K562 (cell line): ENCODE measurements at regions not wholly inside any gene's neighbourhood (a gene's known extent, or its start where the extent isn't known, plus 50 kb on each side); places are given as distances from the start of the nearest gene placed in this dataset.

Experiments used
- ATAC-seq: fragments of 200-7000 bp; cut with Tn5 transposase; 3 replicates; pipeline ENCODE4 v1.9.1; 2020; ENCODE audit warnings: moderate library complexity
- BruUV-seq: library from RNA; stranded (reverse); fragments of 400-500 nt; replicated peaks from 2 replicates; lab custom pipeline; 2021; lab: Mats Ljungman, UMichigan
- CTCF ChIA-PET: fragments of 300-600 bp; formaldehyde crosslinking; extraction: SDS; loops from one replicate; lab custom pipeline; 2021; ENCODE audit warnings: low intra/inter-chr PET ratio; lab: Yijun Ruan, JAX
- POLR2A ChIA-PET: fragments of 300-600, 350-650 bp; sonication (Branson Sonifier 250); formaldehyde crosslinking; extraction: SDS; loops from one replicate; lab custom pipeline; 2021; ENCODE audit warnings: antibody characterized with exemption, inconsistent platforms; lab: Yijun Ruan, JAX
- DNase-seq, 4 experiments: peaks; one replicate each; pipeline versions ENCODE4 v3.0.0 to v3.0.0-alpha.2; 2011 to 2018; ENCODE audit warnings: low spot score in 3 of 4, mixed read lengths in 3 of 4; ENCODE audit errors: extremely low read depth in 1 of 4
- FAIRE-seq: peaks from 2 replicates; lab custom pipeline; 2011; peaks lifted over from hg19 to GRCh38; lab: Jason Lieb, UNC
- H2AFZ ChIP-seq: 2 replicates; pipeline ENCODE4 v1.6.0; 2011; ENCODE audit warnings: low read depth, low read length, control low read depth, inconsistent platforms
- H3K27ac ChIP-seq: fragments of 200-600 bp; 3 replicates; pipeline ENCODE4 v1.8.0; 2011; ENCODE audit warnings: low read depth, mild to moderate bottlenecking, control low read depth, inconsistent platforms, low read length, moderate library complexity, mixed read lengths; ENCODE audit errors: extremely low read depth
- H3K27me3 ChIP-seq, 2 experiments: fragments of 300-600 bp in 1 of 2; 2 replicates in 1 of 2; 3 replicates in 1 of 2; pipeline versions ENCODE4 v1.6.0 to v1.8.0; 2011; ENCODE audit warnings: inconsistent platforms in 2 of 2, low read length in 2 of 2, mild to moderate bottlenecking in 1 of 2, mixed read lengths in 1 of 2, moderate library complexity in 1 of 2; ENCODE audit not compliant: control insufficient read depth in 2 of 2, insufficient read depth in 2 of 2
- H3K36me3 ChIP-seq: fragments of 300-600 bp; 3 replicates; pipeline ENCODE4 v1.8.0; 2011; ENCODE audit warnings: mild to moderate bottlenecking, low read length, inconsistent platforms; ENCODE audit not compliant: control insufficient read depth, insufficient read depth
- H3K4me1 ChIP-seq, 2 experiments: fragments of 200-600 bp in 1 of 2; replicated peaks in 1 of 2; 2 replicates in 1 of 2; 3 replicates in 1 of 2; pipeline versions ENCODE4 v1.5.1 to v1.8.0; 2011; ENCODE audit warnings: inconsistent platforms in 2 of 2, low read length in 2 of 2, mild to moderate bottlenecking in 1 of 2, mixed read lengths in 1 of 2, moderate library complexity in 1 of 2; ENCODE audit not compliant: control insufficient read depth in 2 of 2, insufficient read depth in 2 of 2
- H3K4me2 ChIP-seq: 2 replicates; pipeline ENCODE4 v1.6.1; 2011; ENCODE audit warnings: low read length, control low read depth, inconsistent platforms, mixed read lengths; ENCODE audit not compliant: insufficient read depth
- H3K4me3 ChIP-seq: fragments of 200-600 bp; sonication (generic), shearing (Covaris generic); 2 replicates; pipeline ENCODE4 v1.5.1; 2016; ENCODE audit warnings: control low read depth, inconsistent platforms
- H3K79me2 ChIP-seq: fragments of 200-600 bp; 3 replicates; pipeline ENCODE4 v1.8.0; 2011; ENCODE audit warnings: low read length, inconsistent platforms; ENCODE audit not compliant: control insufficient read depth, insufficient read depth
- H3K9ac ChIP-seq, 2 experiments: 2 replicates each; pipeline versions ENCODE4 v1.6.0 to v1.6.1; 2011; ENCODE audit warnings: low read depth in 2 of 2, low read length in 2 of 2, control low read depth in 1 of 2, inconsistent platforms in 1 of 2, mild to moderate bottlenecking in 1 of 2, mixed read lengths in 1 of 2; ENCODE audit not compliant: insufficient read depth in 1 of 2
- H3K9me1 ChIP-seq: one replicate; pipeline ENCODE4 v1.6.0; 2011; ENCODE audit warnings: inconsistent platforms, mild to moderate bottlenecking, low read length, moderate library complexity; ENCODE audit not compliant: control insufficient read depth, insufficient read depth
- H3K9me3 ChIP-seq: replicated peaks from 2 replicates; pipeline ENCODE4 v1.5.1; 2011; ENCODE audit warnings: low read depth, low read length, inconsistent platforms; ENCODE audit not compliant: control insufficient read depth, insufficient read depth
- H4K20me1 ChIP-seq: replicated peaks from 2 replicates; pipeline ENCODE4 v1.6.1; 2011; ENCODE audit warnings: low read length, inconsistent platforms, mixed read lengths; ENCODE audit not compliant: control insufficient read depth, insufficient read depth
- ADNP ChIP-seq: fragments of 200-800 bp; sonication (Bioruptor generic); IDR thresholded peaks from 2 replicates; pipeline ENCODE4 v1.6.1; 2016; ENCODE audit warnings: missing genetic modification characterization, missing compliant biosample characterization
- CBX3 ChIP-seq, 2 experiments: IDR thresholded peaks; 1 replicate in 1 of 2; 2 replicates in 1 of 2; pipeline ENCODE4 v1.6.1; 2012; ENCODE audit warnings: inconsistent platforms in 2 of 2, low read length in 2 of 2, borderline replicate concordance in 1 of 2, control low read depth in 1 of 2
- CTCF ChIP-seq, 3 experiments: IDR thresholded peaks in 2 of 3; conservative IDR thresholded peaks in 1 of 3; 2 replicates each; pipeline ENCODE4 v1.5.1; 2011 to 2012; ENCODE audit warnings: low read length in 3 of 3, mild to moderate bottlenecking in 3 of 3, control low read depth in 2 of 3, improper control_type of control experiment in 1 of 3, inconsistent platforms in 1 of 3, low read depth in 1 of 3, mixed read lengths in 1 of 3, moderate library complexity in 1 of 3; ENCODE audit not compliant: insufficient read depth in 2 of 3
- FOXM1 ChIP-seq, 2 experiments: fragments of 450-650 bp in 1 of 2; sonication (generic) in 1 of 2; formaldehyde crosslinking in 1 of 2; IDR thresholded peaks; 2 replicates each; pipeline versions ENCODE4 v1.6.1 to v1.9.0; 2017 to 2022; ENCODE audit warnings: low read depth in 2 of 2, mild to moderate bottlenecking in 2 of 2, missing genetic modification reagents in 1 of 2, moderate library complexity in 1 of 2
- FOXP1 ChIP-seq: sonication (generic); formaldehyde crosslinking; IDR thresholded peaks from 2 replicates; pipeline ENCODE4 v1.8.0; 2022; ENCODE audit warnings: mild to moderate bottlenecking, missing genetic modification reagents
- GTF2F1 ChIP-seq: IDR thresholded peaks from 2 replicates; pipeline ENCODE4 v1.6.1; 2011; ENCODE audit warnings: low read depth, low read length, improper control_type of control experiment
- RAD21 ChIP-seq, 2 experiments: fragments of 250-450 bp in 1 of 2; fragments of 450-650 bp in 1 of 2; sonication (Bioruptor Pico) in 1 of 2; formaldehyde crosslinking in 1 of 2; IDR thresholded peaks in 1 of 2; conservative IDR thresholded peaks in 1 of 2; 2 replicates each; pipeline versions ENCODE4 v1.4.0 to v1.8.0; 2020 to 2022; ENCODE audit warnings: mild to moderate bottlenecking in 2 of 2, moderate library complexity in 1 of 2
- TFE3 ChIP-seq: fragments of 450-650 bp; formaldehyde crosslinking; IDR thresholded peaks from 2 replicates; pipeline ENCODE4 v1.4.0; 2020; ENCODE audit warnings: mild to moderate bottlenecking, mixed read lengths
- TRIM28 ChIP-seq: fragments of 450-650 bp; IDR thresholded peaks from 2 replicates; pipeline ENCODE4 v1.6.1; 2017
- ZBTB11 ChIP-seq, 3 experiments: fragments of 200-800 bp in 1 of 3; fragments of 250-450 bp in 1 of 3; fragments of 450-650 bp in 1 of 3; sonication (Bioruptor Pico) in 1 of 3; sonication (Bioruptor generic) in 1 of 3; formaldehyde crosslinking in 1 of 3; IDR thresholded peaks; 2 replicates each; pipeline versions ENCODE4 v1.6.1 to v1.8.0; 2016 to 2022; ENCODE audit warnings: mild to moderate bottlenecking in 2 of 3, missing genetic modification characterization in 2 of 3, missing compliant biosample characterization in 1 of 3, moderate library complexity in 1 of 3
- WGBS: fragments of 100-300 bp; shearing (Covaris generic); methylation state at CpG from one replicate; pipeline ENCODE4 v1.1.6; 2016; ENCODE audit warnings: low coverage, mixed read lengths; ENCODE audit not compliant: insufficient coverage; ENCODE audit errors: missing lambda C conversion rate; 5-methylcytosine and 5-hydroxymethylcytosine counted together
- in situ Hi-C: fragments of 300-500 bp; cut with MboI; formaldehyde crosslinking; loops from 4 replicates; pipeline ENCODE4 v1.15.0; 2018; ENCODE audit warnings: inconsistent platforms, mixed read lengths
- intact Hi-C: fragments of 100-400 bp; cut with micrococcal nuclease; formaldehyde crosslinking; loops from 2 replicates; pipeline ENCODE4 v1.14.2; 2022

- TF ChIP-seq ADNP (tag) (no peak), FOXP1 (CRISPR knock-in tag) (no peak), TFE3 (no peak)
Measured at GRCh38 chr10:107826171-107826570, 661.7 kb upstream of the SORCS1 start (continued).

- ATAC-seq = no peak
- FAIRE-seq = no peak
- intact Hi-C loops = no loop called here
Measured at GRCh38 chr10:107814865-107815487, 650.5 kb upstream of the SORCS1 start.

More at GRCh38 chr10:107814865-107815487, 650.5 kb upstream of the SORCS1 start:
- in situ Hi-C loops = no loop called here
- H3K27ac ChIP-seq = no peak overlapping the region
- DNase-seq = peak in 1 of 4 experiments; percentile 1
- no peaks in the 10 kb centered on the region for H4K20me1 ChIP-seq
- no peaks in the 10 kb centered on the region for H3K9me3 ChIP-seq
- H3K9ac ChIP-seq = no peak overlapping the region
- no peak overlapping the region for H2AFZ ChIP-seq
- TF ChIP-seq GTF2F1 = no peak
- TF ChIP-seq ZBTB11 (CRISPR knock-in tag; IDR thresholded peaks at IDR 0.05) = no peak
- peak; percentile 10 to 19; a peak in 1 of 4 replicates for TF ChIP-seq RAD21 (CRISPR knock-in tag; conservative IDR thresholded peaks at IDR 0.05 in 1 of 2, IDR thresholded peaks at IDR 0.05 in 1 of 2)
- no peak for TF ChIP-seq TRIM28
- TF ChIP-seq CTCF (IDR thresholded peaks at IDR 0.05 in 2 of 3, conservative IDR thresholded peaks at IDR 0.05 in 1 of 3; ENCODE audit: insufficient read depth in 2 of 3, low read depth in 1 of 3, low read length in 3 of 3) = 0 out of 6 replicates have a peak, but pooled peaks of 2 of the 3 experiments have one; percentile 11 to 13
- TF ChIP-seq CBX3 (IDR thresholded peaks at IDR 0.05; ENCODE audit: borderline replicate concordance in 1 of 2, low read length in 2 of 2) = no peak
- no peak for TF ChIP-seq FOXM1 (IDR thresholded peaks at IDR 0.05; ENCODE audit: low read depth)
- no peak for TF ChIP-seq FOXM1 (CRISPR knock-in tag; IDR thresholded peaks at IDR 0.05; ENCODE audit: low read depth)
- no peaks in the 10 kb centered on the region for H3K79me2 ChIP-seq
- POLR2A ChIA-PET = no interaction called here
- 1% methylated on average over 6 of the region's 6 CpGs for WGBS
- no peaks in the 10 kb centered on the region for H3K27me3 ChIP-seq
- no peak overlapping the region for H3K4me3 ChIP-seq
- H3K4me1 ChIP-seq = no peaks in the 10 kb centered on the region
- H3K9me1 ChIP-seq = no peaks in the 10 kb centered on the region
- BruUV-seq = no TSS peak
- H3K36me3 ChIP-seq = no peaks in the 10 kb centered on the region
- CTCF ChIA-PET = interaction anchor here (0.6 kb wide), 1 partner anchor 1110 kb away, joined by 4 read pairs; no protein-coding TSS in a partner anchor
- H3K4me2 ChIP-seq = no peak overlapping the region
